ENCODE measurements at regions not wholly inside any gene's neighbourhood (a gene's known extent, or its start where the extent isn't known, plus 50 kb on each side); places are given as distances from the start of the nearest gene placed in this dataset.
A peak's percentile ranks its signal among the peaks of the same experiment; 100 is the strongest.

GRCh38 chr13:27367570-27367969 lies 56.8 kb upstream of the GTF3A start:
- no peak for DNase-seq (ENCODE audit: low spot score)

GRCh38 chr13:27370305-27370872 lies 54.0 kb upstream of the GTF3A start:
- DNase-seq (ENCODE audit: low spot score): no peak

DNA sequence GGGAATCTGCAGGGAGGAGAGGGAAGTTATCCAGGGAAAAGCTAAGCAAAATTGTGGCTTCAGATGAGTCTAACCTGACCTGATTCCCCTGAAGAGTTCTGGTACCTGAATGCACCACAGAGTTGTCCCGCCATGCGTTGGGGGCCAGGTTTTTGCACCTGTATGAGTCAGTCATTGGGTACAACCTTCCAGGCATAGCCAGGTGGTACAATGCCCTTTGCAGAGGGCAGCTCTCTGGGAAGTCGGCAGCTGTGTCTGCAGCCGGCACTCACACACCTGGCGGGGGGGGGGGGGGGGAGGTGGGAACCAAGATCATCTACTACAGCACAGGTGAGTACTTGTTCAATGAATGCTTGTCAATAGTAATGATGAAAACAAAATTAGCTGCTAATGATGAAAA lies 52.5 kb upstream of the GTF3A start:
- no peak for DNase-seq (ENCODE audit: low spot score)

- DNase-seq (ENCODE audit: low spot score): peak; percentile 22
These were observed 51.5 kb upstream of the GTF3A start for GRCh38 chr13:27372896-27373295.

- DNase-seq (ENCODE audit: low spot score): peak; percentile 58
These were observed 50.2 kb upstream of the GTF3A start for GRCh38 chr13:27374126-27374613.
